HG03039 (cell line): ENCODE measurements at regions not wholly inside any gene's neighbourhood (a gene's known extent, or its start where the extent isn't known, plus 50 kb on each side); places are given as distances from the start of the nearest gene placed in this dataset.
"Not testable (repeated sequence)": the region's sequence is repeated elsewhere in the genome, so short reads cannot be mapped to it uniquely, and the experiment has no call there.

ENCODE experiments used
- ATAC-seq: cut with Tn5 transposase; IDR thresholded peaks from one replicate; pipeline ENCODE4 v1.9.1; 2021; ENCODE audit warnings: mild to moderate bottlenecking, moderate library complexity; ENCODE audit not compliant: unreplicated experiment

- ATAC-seq: no peak
These were observed 220.2 kb downstream of the SHQ1 start for GRCh38 chr3:72628065-72628464.

GRCh38 chr3:72627271-72627670 is 221.0 kb downstream of the SHQ1 start:
- ATAC-seq: no peak

- no peak for ATAC-seq
These were observed 222.5 kb downstream of the SHQ1 start for GRCh38 chr3:72625602-72626337.

GRCh38 chr3:72624656-72625055 is 223.6 kb downstream of the SHQ1 start:
- no peak for ATAC-seq

GRCh38 chr3:72618739-72619138 is 229.5 kb downstream of the SHQ1 start:
- no peak for ATAC-seq

GRCh38 chr3:72617424-72618024 is 230.7 kb downstream of the SHQ1 start:
- ATAC-seq: no peak

GRCh38 chr3:72615776-72616175 is 232.5 kb downstream of the SHQ1 start:
- no peak for ATAC-seq

- ATAC-seq: no peak
These were observed 233.1 kb downstream of the SHQ1 start for GRCh38 chr3:72615182-72615581.

GRCh38 chr3:72614394-72615074 is 233.7 kb downstream of the SHQ1 start:
- ATAC-seq: no peak

- ATAC-seq: no peak
These were observed 234.4 kb downstream of the SHQ1 start for GRCh38 chr3:72613871-72614270.

- ATAC-seq: not testable (repeated sequence)
These were observed 239.1 kb downstream of the SHQ1 start for GRCh38 chr3:72609114-72609513.

GRCh38 chr3:72606005-72606800 is 242.0 kb downstream of the SHQ1 start:
- no peak for ATAC-seq

- no peak for ATAC-seq
These were observed 243.9 kb downstream of the SHQ1 start for GRCh38 chr3:72604328-72604727.

- ATAC-seq: no peak
These were observed 246.1 kb downstream of the SHQ1 start for GRCh38 chr3:72601983-72602750.

- no peak for ATAC-seq
These were observed 247.2 kb downstream of the SHQ1 start for GRCh38 chr3:72601060-72601459.

- no peak for ATAC-seq
These were observed 250.5 kb downstream of the SHQ1 start for GRCh38 chr3:72597756-72598195.

- no peak for ATAC-seq
These were observed 251.2 kb downstream of the SHQ1 start for GRCh38 chr3:72597043-72597442.

GRCh38 chr3:72595927-72596610 is 252.2 kb downstream of the SHQ1 start:
- no peak for ATAC-seq

GRCh38 chr3:72595376-72595775 is 252.9 kb downstream of the SHQ1 start:
- ATAC-seq: no peak
